Aorta (tissue), 5 donors: ENCODE measurements at regions not wholly inside any gene's neighbourhood (a gene's known extent, or its start where the extent isn't known, plus 50 kb on each side); places are given as distances from the start of the nearest gene placed in this dataset.

Source experiments
- ATAC-seq: fragments of 200-7000 bp; cut with Tn5 transposase; one replicate; pipeline ENCODE4 v1.9.1; 2022; ENCODE audit warnings: moderate library complexity; ENCODE audit not compliant: low FRiP score
- DNase-seq, 2 donors: peaks; one replicate each; pipeline ENCODE4 v3.0.0-alpha.2; 2020
- H3K27ac ChIP-seq, 2 donors: one replicate each; pipeline ENCODE4 v1.5.1; 2013; ENCODE audit warnings: low read length in 2 of 2, mild to moderate bottlenecking in 2 of 2, moderate library complexity in 2 of 2, control low read depth in 1 of 2, inconsistent platforms in 1 of 2, low read depth in 1 of 2
- H3K27me3 ChIP-seq, 2 donors: one replicate each; pipeline ENCODE4 v1.6.1; 2013; ENCODE audit warnings: control low read depth in 1 of 2, low read length in 1 of 2, mild to moderate bottlenecking in 1 of 2, moderate library complexity in 1 of 2; ENCODE audit not compliant: insufficient read depth in 2 of 2, control insufficient read depth in 1 of 2
- H3K36me3 ChIP-seq, 2 donors: one replicate each; pipeline ENCODE4 v1.6.1; 2013; ENCODE audit warnings: control low read depth in 1 of 2, low read length in 1 of 2, mild to moderate bottlenecking in 1 of 2; ENCODE audit not compliant: insufficient read depth in 2 of 2, control insufficient read depth in 1 of 2
- H3K4me1 ChIP-seq, 2 donors: one replicate each; pipeline ENCODE4 v1.6.1; 2013; ENCODE audit warnings: low read length in 2 of 2, control low read depth in 1 of 2, mild to moderate bottlenecking in 1 of 2, moderate library complexity in 1 of 2; ENCODE audit not compliant: insufficient read depth in 2 of 2, control insufficient read depth in 1 of 2
- H3K4me3 ChIP-seq, 2 donors: one replicate each; pipeline ENCODE4 v1.5.1; 2013; ENCODE audit warnings: low read length in 2 of 2, control low read depth in 1 of 2, mild to moderate bottlenecking in 1 of 2
- H3K9me3 ChIP-seq: one replicate; pipeline ENCODE4 v1.6.1; 2013; ENCODE audit warnings: mild to moderate bottlenecking, low read length; ENCODE audit not compliant: control insufficient read depth
- WGBS, 2 donors: extraction: QIAGEN DNeasy Blood & Tissue Kit; methylation state at CpG; one replicate each; pipeline ENCODE4 v1.1.7; 2013; 5-methylcytosine and 5-hydroxymethylcytosine counted together
- intact Hi-C, 2 donors: fragments of 100-400 bp; cut with DNase I; formaldehyde crosslinking; loops; one replicate each; pipeline versions ENCODE4 v1.14.2 to v1.15.0; 2022
- donor health status: healthy with polysubstance abuse.
- donor health status: Bipolar disorder and iron deficiency.
- donor health status: DM: no; HTN: no; CAD: no.
- donor health status: DM: no; HTN: no; CAD: no.
- donor health status: DM: yes; HTN: yes; CAD: no.

GRCh38 chr11:79678780-79679452, 238.1 kb upstream of the TENM4 start:
- ATAC-seq = no peak

GRCh38 chr11:79676396-79676795, 235.6 kb upstream of the TENM4 start:
- H3K36me3 ChIP-seq = no peaks in the 10 kb centered on the region
- ATAC-seq = no peak
- no peak overlapping the region for H3K27ac ChIP-seq
- no peak for DNase-seq
- no peaks in the 10 kb centered on the region for H3K9me3 ChIP-seq
- peaks cover 0 to 3% of the 10 kb centered on the region in 2 donors for H3K27me3 ChIP-seq
- H3K4me1 ChIP-seq = no peaks in the 10 kb centered on the region
- WGBS, 2 donors = 51 to 58% methylated on average over 2 of the region's 2 CpGs
- intact Hi-C loops = no loop called here
- H3K4me3 ChIP-seq = no peak overlapping the region

More at GRCh38 chr11:79678780-79679452, 238.1 kb upstream of the TENM4 start:
- intact Hi-C loops = no loop called here
- Histone ChIP-seq H3K4me1 (no peaks in the 10 kb centered on the region), H3K36me3 (no peaks in the 10 kb centered on the region), H3K9me3 (no peaks in the 10 kb centered on the region), H3K4me3 (no peak overlapping the region), H3K27ac (no peak overlapping the region), H3K27me3 (peaks cover 0 to 1% of the 10 kb centered on the region in 2 donors)
- 48 to 50% methylated on average over 5 of the region's 5 CpGs for WGBS, 2 donors
- DNase-seq = no peak

- Histone ChIP-seq H3K4me3 (no peak overlapping the region), H3K27me3 (peaks cover 0 to 3% of the 10 kb centered on the region in 2 donors), H3K36me3 (no peaks in the 10 kb centered on the region), H3K9me3 (no peaks in the 10 kb centered on the region), H3K4me1 (no peaks in the 10 kb centered on the region), H3K27ac (no peak overlapping the region)
- intact Hi-C loops = no loop called here
- 90 to 91% methylated on average over 2 of the region's 2 CpGs for WGBS, 2 donors
- no peak for ATAC-seq
- DNase-seq = no peak
Measured at GRCh38 chr11:79675081-79675480, 234.3 kb upstream of the TENM4 start.

GRCh38 chr11:79672786-79673185, 232.0 kb upstream of the TENM4 start:
- DNase-seq (no peak), ATAC-seq (no peak)
- intact Hi-C loops = no loop called here
- WGBS, 2 donors = 85 to 94% methylated on average over 1 of the region's 1 CpG
- no peaks in the 10 kb centered on the region for H3K9me3 ChIP-seq
- H3K4me3 ChIP-seq = no peak overlapping the region
- peaks cover 0 to 3% of the 10 kb centered on the region in 2 donors for H3K27me3 ChIP-seq
- H3K36me3 ChIP-seq = no peaks in the 10 kb centered on the region
- no peak overlapping the region for H3K27ac ChIP-seq
- no peaks in the 10 kb centered on the region for H3K4me1 ChIP-seq

GRCh38 chr11:79671401-79671800, 230.6 kb upstream of the TENM4 start:
- ATAC-seq = no peak

GRCh38 chr11:79670882-79671281, 230.1 kb upstream of the TENM4 start:
- intact Hi-C loops = no loop called here
- no peaks in the 10 kb centered on the region for H3K4me1 ChIP-seq
- no peaks in the 10 kb centered on the region for H3K9me3 ChIP-seq
- ATAC-seq = no peak
- H3K27ac ChIP-seq = no peak overlapping the region
- no peak overlapping the region for H3K4me3 ChIP-seq
- H3K36me3 ChIP-seq = no peaks in the 10 kb centered on the region
- WGBS, 2 donors = 66 to 76% methylated on average over 3 of the region's 3 CpGs
- DNase-seq = no peak
- peaks cover 0 to 3% of the 10 kb centered on the region in 2 donors for H3K27me3 ChIP-seq

More at GRCh38 chr11:79671401-79671800, 230.6 kb upstream of the TENM4 start:
- intact Hi-C loops = no loop called here
- Histone ChIP-seq H3K27me3 (peaks cover 0 to 3% of the 10 kb centered on the region in 2 donors), H3K36me3 (no peaks in the 10 kb centered on the region), H3K27ac (no peak overlapping the region), H3K4me1 (no peaks in the 10 kb centered on the region), H3K4me3 (no peak overlapping the region), H3K9me3 (no peaks in the 10 kb centered on the region)
- 67 to 76% methylated on average over 3 of the region's 3 CpGs for WGBS, 2 donors
- no peak for DNase-seq

- H3K9me3 ChIP-seq = no peaks in the 10 kb centered on the region
- H3K36me3 ChIP-seq = no peaks in the 10 kb centered on the region
- intact Hi-C loops = no loop called here
- no peaks in the 10 kb centered on the region for H3K27me3 ChIP-seq
- no peak for ATAC-seq
- 46 to 55% methylated on average over 4 of the region's 4 CpGs for WGBS, 2 donors
- no peak overlapping the region for H3K27ac ChIP-seq
- no peaks in the 10 kb centered on the region for H3K4me1 ChIP-seq
- no peak overlapping the region for H3K4me3 ChIP-seq
- no peak for DNase-seq
Measured at GRCh38 chr11:79668575-79668974, 227.7 kb upstream of the TENM4 start.

GRCh38 chr11:79667380-79667779, 226.6 kb upstream of the TENM4 start:
- Histone ChIP-seq H3K27ac (no peak overlapping the region), H3K36me3 (no peaks in the 10 kb centered on the region), H3K9me3 (no peaks in the 10 kb centered on the region), H3K4me1 (no peaks in the 10 kb centered on the region), H3K4me3 (no peak overlapping the region), H3K27me3 (peaks cover 0 to 1% of the 10 kb centered on the region in 2 donors)
- intact Hi-C loops = no loop called here
- WGBS, 2 donors = 88 to 92% methylated on average over 4 of the region's 4 CpGs
- DNase-seq = no peak
- no peak for ATAC-seq

- intact Hi-C loops = no loop called here
- no peaks in the 10 kb centered on the region for H3K9me3 ChIP-seq
Measured at GRCh38 chr11:79663017-79663416, 222.2 kb upstream of the TENM4 start.

More at GRCh38 chr11:79663017-79663416, 222.2 kb upstream of the TENM4 start:
- H3K27me3 ChIP-seq = peaks cover 0 to 1% of the 10 kb centered on the region in 2 donors
- DNase-seq (no peak), ATAC-seq (no peak)
- WGBS, 2 donors = 57 to 75% methylated on average over 2 of the region's 2 CpGs
- no peak overlapping the region for H3K4me3 ChIP-seq
- H3K4me1 ChIP-seq = no peaks in the 10 kb centered on the region
- no peaks in the 10 kb centered on the region for H3K36me3 ChIP-seq
- H3K27ac ChIP-seq = no peak overlapping the region
